Endodermal cell (in vitro differentiated cells): ENCODE measurements at regions not wholly inside any gene's neighbourhood (a gene's known extent, or its start where the extent isn't known, plus 50 kb on each side); places are given as distances from the start of the nearest gene placed in this dataset.
A peak's percentile ranks its signal among the peaks of the same experiment; 100 is the strongest.

Experiments
- DNase-seq: peaks from one replicate; pipeline ENCODE4 v3.0.0-alpha.2; 2017
- H3K27ac ChIP-seq: 2 replicates; pipeline ENCODE4 v1.5.1; 2013; ENCODE audit warnings: mild to moderate bottlenecking, low read depth, low read length, moderate library complexity
- H3K27me3 ChIP-seq: 2 replicates; pipeline ENCODE4 v1.6.1; 2013; ENCODE audit warnings: mild to moderate bottlenecking, low read length, moderate library complexity; ENCODE audit not compliant: insufficient read depth, control insufficient read depth, poor library complexity, severe bottlenecking
- H3K36me3 ChIP-seq: 2 replicates; pipeline ENCODE4 v1.7.0; 2013; ENCODE audit warnings: mild to moderate bottlenecking, low read length, moderate library complexity; ENCODE audit not compliant: control insufficient read depth, insufficient read depth
- H3K4me1 ChIP-seq: one replicate; pipeline ENCODE4 v1.7.0; 2013; ENCODE audit warnings: low read length; ENCODE audit not compliant: control insufficient read depth, insufficient read depth
- H3K4me3 ChIP-seq: 2 replicates; pipeline ENCODE4 v1.5.1; 2013; ENCODE audit warnings: mild to moderate bottlenecking, low read length, moderate library complexity
- H3K9ac ChIP-seq: 2 replicates; pipeline ENCODE4 v1.6.1; 2013; ENCODE audit warnings: mild to moderate bottlenecking, low read length, moderate library complexity; ENCODE audit not compliant: poor library complexity, severe bottlenecking; ENCODE audit errors: extremely low read depth
- H3K9me3 ChIP-seq: 2 replicates; pipeline ENCODE4 v1.6.1; 2013; ENCODE audit warnings: mild to moderate bottlenecking, low read length, moderate library complexity; ENCODE audit not compliant: control insufficient read depth
- H3K27ac Mint-ChIP-seq: 2 replicates; pipeline ENCODE4 v1.8.0; 2020; ENCODE audit warnings: mixed read lengths
- H3K27me3 Mint-ChIP-seq: 2 replicates; pipeline ENCODE4 v1.8.0; 2021; ENCODE audit warnings: mild to moderate bottlenecking, mixed read lengths; ENCODE audit not compliant: insufficient read depth
- H3K36me3 Mint-ChIP-seq: 2 replicates; pipeline ENCODE4 v1.8.0; 2020; ENCODE audit warnings: low read depth, mixed read lengths
- H3K4me1 Mint-ChIP-seq: 2 replicates; pipeline ENCODE4 v1.8.0; 2020; ENCODE audit warnings: mixed read lengths
- H3K4me3 Mint-ChIP-seq: 2 replicates; pipeline ENCODE4 v1.8.0; 2020; ENCODE audit warnings: mild to moderate bottlenecking, moderate library complexity, mixed read lengths
- H3K9me3 Mint-ChIP-seq: 2 replicates; pipeline ENCODE4 v1.8.0; 2020; ENCODE audit warnings: mild to moderate bottlenecking, mixed read lengths
- CTCF ChIP-seq: fragments of 200-600 bp; sonication (generic); conservative IDR thresholded peaks from 2 replicates; pipeline ENCODE4 v1.5.0; 2021; ENCODE audit warnings: antibody characterized with exemption, mild to moderate bottlenecking
- WGBS, 2 experiments: methylation state at CpG; one replicate each; pipeline versions ENCODE4 v1.1.5 to v1.1.7; 2013; ENCODE audit warnings: missing lambda C conversion rate in 2 of 2, mixed read lengths in 1 of 2; ENCODE audit not compliant: insufficient coverage in 1 of 2, insufficient read length in 1 of 2; 5-methylcytosine and 5-hydroxymethylcytosine counted together

DNA sequence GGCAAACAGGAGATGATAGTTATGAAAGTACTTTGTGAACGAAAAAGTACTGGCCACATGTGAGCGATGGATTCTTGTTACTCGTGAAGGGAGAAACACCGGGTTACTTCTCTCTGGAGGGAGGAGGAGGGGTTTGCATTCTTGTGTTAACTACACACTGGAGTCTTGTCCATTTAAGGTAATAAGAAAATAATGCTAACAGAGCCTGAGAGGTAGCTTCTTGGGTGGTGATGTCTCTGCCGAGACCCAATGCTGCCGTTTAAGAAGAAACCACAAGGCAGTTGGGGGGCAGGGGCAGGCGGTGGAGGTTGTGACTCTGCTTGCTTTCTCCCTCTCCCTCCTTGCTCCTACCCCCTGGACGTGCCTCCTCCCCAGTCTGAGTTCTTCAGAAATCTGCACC is 100.9 kb upstream of the ROPN1 start:
- H3K4me1 Mint-ChIP-seq: peaks cover 12% of the 10 kb centered on the region

DNA sequence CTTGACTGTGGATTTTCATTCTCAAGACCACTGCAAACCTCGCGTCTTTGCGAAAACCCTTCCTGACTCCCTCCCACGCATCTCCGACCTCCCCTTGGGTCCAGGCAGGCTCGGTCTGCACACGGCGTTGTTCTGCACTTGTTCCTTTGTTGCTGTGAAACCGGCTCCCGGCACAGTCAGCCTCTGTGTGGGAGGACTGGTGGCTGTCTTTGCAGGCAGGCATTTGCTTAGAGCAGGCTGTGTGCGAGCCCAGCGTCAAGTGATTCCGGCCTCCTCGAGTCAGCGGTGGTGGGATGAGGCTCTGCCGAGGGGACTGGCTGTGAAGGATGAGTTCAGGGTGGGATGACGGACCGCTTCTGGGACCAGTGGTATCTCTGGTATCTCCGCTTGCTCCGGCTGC is 102.6 kb upstream of the ROPN1 start:
- 93 to 96% methylated on average over 14 to 20 of the region's 20 CpGs for WGBS, 2 experiments
- H3K4me1 ChIP-seq: no peaks in the 10 kb centered on the region
- no peak overlapping the region for H3K27ac Mint-ChIP-seq
- no peaks in the 10 kb centered on the region for H3K27me3 ChIP-seq
- peaks cover 12% of the 10 kb centered on the region for H3K4me1 Mint-ChIP-seq
- H3K27me3 Mint-ChIP-seq: peaks cover 6% of the 10 kb centered on the region
- no peak overlapping the region for H3K4me3 ChIP-seq
- H3K36me3 Mint-ChIP-seq: no peaks in the 10 kb centered on the region
- H3K9ac ChIP-seq: no peak overlapping the region
- DNase-seq: no peak
- no peaks in the 10 kb centered on the region for H3K9me3 Mint-ChIP-seq
- H3K4me3 Mint-ChIP-seq: no peak overlapping the region
- H3K27ac ChIP-seq: no peak overlapping the region
- no peaks in the 10 kb centered on the region for H3K36me3 ChIP-seq
- no peaks in the 10 kb centered on the region for H3K9me3 ChIP-seq
- TF ChIP-seq CTCF: no peak

More for the DNA sequence above, 100.9 kb upstream of the ROPN1 start:
- H3K4me1 ChIP-seq: no peaks in the 10 kb centered on the region
- no peak for DNase-seq
- H3K36me3 Mint-ChIP-seq: no peaks in the 10 kb centered on the region
- no peak overlapping the region for H3K27ac Mint-ChIP-seq
- H3K9ac ChIP-seq: no peak overlapping the region
- WGBS, 2 experiments: 85 to 86% methylated on average over 4 to 8 of the region's 8 CpGs
- no peak overlapping the region for H3K4me3 ChIP-seq
- no peaks in the 10 kb centered on the region for H3K36me3 ChIP-seq
- no peaks in the 10 kb centered on the region for H3K9me3 ChIP-seq
- peaks cover 6% of the 10 kb centered on the region for H3K27me3 Mint-ChIP-seq
- H3K9me3 Mint-ChIP-seq: no peaks in the 10 kb centered on the region
- H3K27me3 ChIP-seq: no peaks in the 10 kb centered on the region
- H3K4me3 Mint-ChIP-seq: no peak overlapping the region
- H3K27ac ChIP-seq: no peak overlapping the region
- no peak for TF ChIP-seq CTCF

DNA sequence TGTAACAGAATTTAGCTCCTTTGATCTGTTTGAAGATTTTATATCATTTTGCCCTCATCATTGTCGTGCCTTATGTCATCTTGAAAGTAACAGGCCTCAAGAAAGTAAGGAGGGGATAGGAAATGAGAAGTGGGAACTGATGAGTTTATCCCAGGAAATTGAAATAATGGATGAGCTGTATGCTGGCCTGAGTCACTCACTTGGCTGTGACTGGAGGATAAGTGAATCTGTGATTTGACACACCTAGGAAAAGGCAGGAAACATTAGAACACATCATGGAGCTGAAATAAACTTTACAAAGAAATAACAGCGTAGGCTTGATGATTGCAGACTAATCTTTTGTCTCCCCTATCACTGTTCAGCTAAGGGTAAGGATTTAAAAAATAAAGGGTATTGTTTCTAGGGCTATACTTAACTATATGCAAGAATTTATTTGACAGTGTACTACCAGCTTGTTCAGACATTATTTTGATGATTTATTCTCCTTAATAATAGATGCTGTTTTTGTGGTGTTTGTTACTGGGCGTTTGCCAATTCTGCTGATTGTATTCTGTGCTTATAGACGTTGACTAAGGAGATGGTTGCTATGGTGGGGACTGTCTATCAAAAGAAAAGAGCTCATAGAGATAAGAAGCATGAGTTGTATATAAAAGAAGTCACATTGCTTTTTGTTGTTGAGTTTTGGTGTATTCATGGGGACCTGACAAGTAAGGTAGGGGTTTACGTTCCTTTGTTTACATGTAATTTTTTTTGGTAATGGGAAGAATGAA is 105.6 kb upstream of the ROPN1 start:
- peaks cover 6% of the 10 kb centered on the region for H3K4me1 Mint-ChIP-seq
- Histone ChIP-seq H3K36me3 (peaks cover 4% of the 10 kb centered on the region), H3K27ac (peak overlapping the region; percentile 33), H3K27me3 (no peaks in the 10 kb centered on the region), H3K4me1 (no peaks in the 10 kb centered on the region), H3K4me3 (no peak overlapping the region), H3K9ac (no peak overlapping the region), H3K9me3 (peaks cover 26% of the 10 kb centered on the region)
- no peaks in the 10 kb centered on the region for H3K36me3 Mint-ChIP-seq
- no peak overlapping the region for H3K4me3 Mint-ChIP-seq
- peaks cover 2% of the 10 kb centered on the region for H3K27me3 Mint-ChIP-seq
- H3K27ac Mint-ChIP-seq: no peak overlapping the region
- H3K9me3 Mint-ChIP-seq: peaks cover 5% of the 10 kb centered on the region
- no peak for TF ChIP-seq CTCF
- no peak for DNase-seq
- 83 to 90% methylated on average over 4 of the region's 5 CpGs for WGBS, 2 experiments
